Peyer's patch (tissue), 4 donors: ENCODE measurements at regions not wholly inside any gene's neighbourhood (a gene's known extent, or its start where the extent isn't known, plus 50 kb on each side); places are given as distances from the start of the nearest gene placed in this dataset.

Experiments
- DNase-seq, 3 donors: peaks; one replicate each; pipeline ENCODE4 v3.0.0-alpha.2; 2017 to 2019
- H3K27ac ChIP-seq, 4 donors: fragments of 200-600 bp; sonication (generic); one replicate each; pipeline ENCODE4 v1.5.1; 2016 to 2019
- H3K27me3 ChIP-seq, 2 donors: fragments of 200-600 bp; sonication (generic); one replicate each; pipeline ENCODE4 v1.5.1; 2019
- H3K36me3 ChIP-seq, 3 donors: fragments of 200-600 bp; sonication (generic); one replicate each; pipeline ENCODE4 v1.5.1; 2016 to 2019
- H3K4me1 ChIP-seq, 4 donors: fragments of 200-600 bp; sonication (generic); one replicate each; pipeline ENCODE4 v1.5.1; 2016 to 2019
- H3K4me3 ChIP-seq, 4 donors: fragments of 200-600 bp; sonication (generic); 1 replicate in 3 of 4; 2 replicates in 1 of 4; pipeline ENCODE4 v1.5.1; 2016 to 2019; ENCODE audit warnings: mild to moderate bottlenecking in 1 of 4
- H3K9me3 ChIP-seq, 4 donors: fragments of 200-600 bp; sonication (generic); one replicate each; pipeline ENCODE4 v1.5.1; 2016 to 2019; ENCODE audit warnings: mild to moderate bottlenecking in 1 of 4
- POLR2A ChIP-seq, 2 donors: fragments of 450-650 bp; IDR thresholded peaks; one replicate each; pipeline ENCODE4 v1.5.1; 2017; ENCODE audit warnings: antibody characterized with exemption in 2 of 2, mild to moderate bottlenecking in 2 of 2, moderate library complexity in 2 of 2
- TF ChIP-seq, protein P1 (sequence below), 6 experiments: fragments of 450-650 bp in 4 of 6; fragments of 200-600 bp in 2 of 6; sonication (generic) in 1 of 6; IDR thresholded peaks; one replicate each; pipeline ENCODE4 v1.5.1; 2017 to 2019; ENCODE audit warnings: antibody characterized with exemption in 6 of 6, mild to moderate bottlenecking in 3 of 6, moderate library complexity in 1 of 6

DNA sequence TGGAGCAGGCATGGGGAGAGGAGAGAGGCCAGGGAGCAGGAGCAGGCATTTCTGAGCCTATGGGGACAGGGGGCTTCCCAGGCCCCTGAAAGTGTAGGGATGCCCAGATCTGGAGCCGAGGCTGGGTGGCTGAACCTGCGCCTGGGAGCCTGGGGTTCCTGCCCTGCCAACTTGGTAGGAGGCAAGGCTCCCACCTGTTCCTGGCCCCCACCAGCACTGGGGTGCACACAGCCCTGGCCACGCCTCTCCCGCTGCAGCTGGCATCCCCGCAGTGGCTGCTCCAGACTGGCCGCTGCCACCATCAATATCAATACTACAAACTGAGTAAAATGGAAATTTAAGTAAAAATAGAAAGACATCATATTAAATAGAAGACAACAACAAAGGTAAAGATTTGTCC, 684.9 kb upstream of the MAP3K7 start:
- Histone ChIP-seq H3K4me1 (no peaks in the 10 kb centered on the region), H3K27me3 (no peaks in the 10 kb centered on the region), H3K4me3 (no peak overlapping the region), H3K9me3 (no peaks in the 10 kb centered on the region), H3K36me3 (no peaks in the 10 kb centered on the region), H3K27ac (no peak overlapping the region)
- TF ChIP-seq, protein P1, sequence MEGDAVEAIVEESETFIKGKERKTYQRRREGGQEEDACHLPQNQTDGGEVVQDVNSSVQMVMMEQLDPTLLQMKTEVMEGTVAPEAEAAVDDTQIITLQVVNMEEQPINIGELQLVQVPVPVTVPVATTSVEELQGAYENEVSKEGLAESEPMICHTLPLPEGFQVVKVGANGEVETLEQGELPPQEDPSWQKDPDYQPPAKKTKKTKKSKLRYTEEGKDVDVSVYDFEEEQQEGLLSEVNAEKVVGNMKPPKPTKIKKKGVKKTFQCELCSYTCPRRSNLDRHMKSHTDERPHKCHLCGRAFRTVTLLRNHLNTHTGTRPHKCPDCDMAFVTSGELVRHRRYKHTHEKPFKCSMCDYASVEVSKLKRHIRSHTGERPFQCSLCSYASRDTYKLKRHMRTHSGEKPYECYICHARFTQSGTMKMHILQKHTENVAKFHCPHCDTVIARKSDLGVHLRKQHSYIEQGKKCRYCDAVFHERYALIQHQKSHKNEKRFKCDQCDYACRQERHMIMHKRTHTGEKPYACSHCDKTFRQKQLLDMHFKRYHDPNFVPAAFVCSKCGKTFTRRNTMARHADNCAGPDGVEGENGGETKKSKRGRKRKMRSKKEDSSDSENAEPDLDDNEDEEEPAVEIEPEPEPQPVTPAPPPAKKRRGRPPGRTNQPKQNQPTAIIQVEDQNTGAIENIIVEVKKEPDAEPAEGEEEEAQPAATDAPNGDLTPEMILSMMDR (IDR thresholded peaks at IDR 0.05): no peak
- no peak for TF ChIP-seq POLR2A (IDR thresholded peaks at IDR 0.05)
- no peak for DNase-seq

- H3K4me3 ChIP-seq: no peak overlapping the region
- H3K9me3 ChIP-seq: no peaks in the 10 kb centered on the region
- H3K4me1 ChIP-seq: no peaks in the 10 kb centered on the region
- no peak overlapping the region for H3K27ac ChIP-seq
- TF ChIP-seq POLR2A (IDR thresholded peaks at IDR 0.05): no peak
- TF ChIP-seq, protein P1 (IDR thresholded peaks at IDR 0.05): no peak
- H3K36me3 ChIP-seq: no peaks in the 10 kb centered on the region
- H3K27me3 ChIP-seq: no peaks in the 10 kb centered on the region
- no peak for DNase-seq
These were observed 682.1 kb upstream of the MAP3K7 start for GRCh38 chr6:91268941-91269340.

DNA sequence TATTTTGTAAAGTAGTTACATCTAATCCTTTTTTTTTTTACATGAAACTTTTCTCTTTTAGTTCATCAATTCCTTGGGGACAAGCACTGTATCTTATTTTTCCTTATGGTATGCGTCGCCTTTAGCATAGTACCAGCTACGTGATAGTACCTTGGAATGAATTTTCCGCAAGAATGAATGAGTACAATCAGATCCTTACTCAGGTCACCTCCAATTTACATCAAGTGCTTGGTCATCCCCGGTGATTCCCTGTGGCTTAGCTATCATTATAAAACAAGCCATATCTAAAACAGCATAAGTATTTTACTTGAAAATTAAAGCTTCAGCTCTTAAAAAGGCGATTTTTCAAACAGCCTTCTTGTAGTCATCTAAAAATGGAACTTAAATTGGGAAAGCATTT, 680.4 kb upstream of the MAP3K7 start:
- Histone ChIP-seq H3K4me1 (no peaks in the 10 kb centered on the region), H3K36me3 (no peaks in the 10 kb centered on the region), H3K27me3 (no peaks in the 10 kb centered on the region), H3K27ac (no peak overlapping the region), H3K4me3 (no peak overlapping the region), H3K9me3 (no peaks in the 10 kb centered on the region)
- TF ChIP-seq, protein P1 (IDR thresholded peaks at IDR 0.05): no peak
- no peak for TF ChIP-seq POLR2A (IDR thresholded peaks at IDR 0.05)
- DNase-seq: no peak

- H3K4me1 ChIP-seq: no peaks in the 10 kb centered on the region
- TF ChIP-seq, protein P1 (IDR thresholded peaks at IDR 0.05): no peak
- no peak for TF ChIP-seq POLR2A (IDR thresholded peaks at IDR 0.05)
- DNase-seq: no peak
- no peaks in the 10 kb centered on the region for H3K9me3 ChIP-seq
- no peak overlapping the region for H3K27ac ChIP-seq
- H3K27me3 ChIP-seq: no peaks in the 10 kb centered on the region
- H3K36me3 ChIP-seq: no peaks in the 10 kb centered on the region
- no peak overlapping the region for H3K4me3 ChIP-seq
These were observed 679.3 kb upstream of the MAP3K7 start for GRCh38 chr6:91266156-91266555.

GRCh38 chr6:91243436-91243835, 656.6 kb upstream of the MAP3K7 start:
- H3K36me3 ChIP-seq: no peaks in the 10 kb centered on the region
- no peak for DNase-seq
- no peak overlapping the region for H3K27ac ChIP-seq
- TF ChIP-seq POLR2A (IDR thresholded peaks at IDR 0.05): no peak
- TF ChIP-seq, protein P1 (IDR thresholded peaks at IDR 0.05): no peak
- H3K27me3 ChIP-seq: no peaks in the 10 kb centered on the region
- H3K9me3 ChIP-seq: no peaks in the 10 kb centered on the region
- H3K4me3 ChIP-seq: no peak overlapping the region
- no peaks in the 10 kb centered on the region for H3K4me1 ChIP-seq

DNA sequence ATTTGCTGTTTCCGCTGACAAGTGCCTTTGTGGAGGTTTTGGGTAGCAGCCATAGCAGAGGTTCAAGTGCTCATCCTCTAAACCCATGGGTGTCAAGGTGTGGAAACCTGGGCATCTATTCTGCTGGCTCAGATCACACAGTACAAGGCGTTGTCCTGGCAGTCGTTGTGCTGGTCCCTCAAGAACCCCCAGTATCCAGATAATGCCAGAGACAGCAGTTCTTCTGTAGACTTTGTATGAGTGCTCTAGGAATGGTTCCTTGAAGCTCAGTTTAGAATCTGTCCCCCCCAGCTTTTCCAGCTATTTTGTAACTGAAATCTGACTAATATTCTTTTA, 655.7 kb upstream of the MAP3K7 start:
- Histone ChIP-seq H3K4me3 (no peak overlapping the region), H3K9me3 (no peaks in the 10 kb centered on the region), H3K27ac (peak overlapping the region in 1 of 4 donors; percentile 75), H3K27me3 (no peaks in the 10 kb centered on the region), H3K4me1 (no peaks in the 10 kb centered on the region), H3K36me3 (no peaks in the 10 kb centered on the region)
- no peak for DNase-seq
- no peak for TF ChIP-seq POLR2A (IDR thresholded peaks at IDR 0.05)
- TF ChIP-seq, protein P1 (IDR thresholded peaks at IDR 0.05): no peak
